Astrocyte of the spinal cord (primary cell): ENCODE measurements at regions not wholly inside any gene's neighbourhood (a gene's known extent, or its start where the extent isn't known, plus 50 kb on each side); places are given as distances from the start of the nearest gene placed in this dataset.

ENCODE experiments used
- DNase-seq: peaks from one replicate; pipeline ENCODE4 v3.0.0; 2011; ENCODE audit warnings: low read depth, low spot score
- H3K4me3 ChIP-seq: 2 replicates; pipeline ENCODE4 v1.5.1; 2011; ENCODE audit warnings: low read depth, mild to moderate bottlenecking, low read length, moderate library complexity
- CTCF ChIP-seq: IDR thresholded peaks from 2 replicates; pipeline ENCODE4 v1.5.1; 2012; ENCODE audit warnings: low read depth, mild to moderate bottlenecking, low read length, inconsistent platforms
- in situ Hi-C: cut with HindIII; loops from 2 replicates; pipeline ENCODE4 v1.10.0; 2017; ENCODE audit warnings: low sequenced_read_pairs

- in situ Hi-C loops, result no loop called here
Measured at GRCh38 chr7:68524126-68524525, 1074.1 kb upstream of the AUTS2 start.

GRCh38 chr7:68529221-68529620, 1069.1 kb upstream of the AUTS2 start:
- in situ Hi-C loops, result no loop called here
- no peak for DNase-seq
- TF ChIP-seq CTCF, result no peak
- H3K4me3 ChIP-seq, result no peak overlapping the region

More at GRCh38 chr7:68524126-68524525, 1074.1 kb upstream of the AUTS2 start:
- TF ChIP-seq CTCF, result no peak
- DNase-seq, result no peak
- no peak overlapping the region for H3K4me3 ChIP-seq

GRCh38 chr7:68535266-68535665, 1063.0 kb upstream of the AUTS2 start:
- no peak for DNase-seq
- TF ChIP-seq CTCF, result no peak
- in situ Hi-C loops, result no loop called here
- H3K4me3 ChIP-seq, result no peak overlapping the region

- DNase-seq, result no peak
- in situ Hi-C loops, result no loop called here
Measured at GRCh38 chr7:68537051-68537773, 1061.1 kb upstream of the AUTS2 start.

GRCh38 chr7:68537774-68538071, 1060.6 kb upstream of the AUTS2 start:
- no peak for TF ChIP-seq CTCF
- no peak overlapping the region for H3K4me3 ChIP-seq
- no peak for DNase-seq
- in situ Hi-C loops, result no loop called here

More at GRCh38 chr7:68537051-68537773, 1061.1 kb upstream of the AUTS2 start:
- TF ChIP-seq CTCF, result no peak
- no peak overlapping the region for H3K4me3 ChIP-seq

- in situ Hi-C loops, result no loop called here
- DNase-seq, result no peak
- H3K4me3 ChIP-seq, result no peak overlapping the region
- no peak for TF ChIP-seq CTCF
Measured at GRCh38 chr7:68542831-68543230, 1055.4 kb upstream of the AUTS2 start.

GRCh38 chr7:68544851-68545250, 1053.4 kb upstream of the AUTS2 start:
- H3K4me3 ChIP-seq, result no peak overlapping the region

More at GRCh38 chr7:68544851-68545250, 1053.4 kb upstream of the AUTS2 start:
- no peak for DNase-seq
- in situ Hi-C loops, result no loop called here
- no peak for TF ChIP-seq CTCF
